Right lobe of liver (tissue), 4 donors: ENCODE measurements at regions not wholly inside any gene's neighbourhood (a gene's known extent, or its start where the extent isn't known, plus 50 kb on each side); places are given as distances from the start of the nearest gene placed in this dataset.

ENCODE experiments used
- CTCF ChIP-seq, 4 donors: fragments of 200-600 bp in 3 of 4; fragments of 450-650 bp in 1 of 4; IDR thresholded peaks; one replicate each; pipeline versions ENCODE4 v1.5.1 to v1.8.0; 2016 to 2022; ENCODE audit warnings: antibody characterized with exemption in 4 of 4, mild to moderate bottlenecking in 2 of 4
- POLR2A ChIP-seq: fragments of 450-650 bp; IDR thresholded peaks from one replicate; pipeline ENCODE4 v1.6.1; 2017; ENCODE audit warnings: antibody characterized with exemption, mild to moderate bottlenecking
- donor health status: DM: no; HTN: no; CAD: no.
- donor health status: DM: no; HTN: no; CAD: no.
- donor health status: DM: no; HTN: yes; CAD: no.

GRCh38 chr12:20197411-20197810 is 170.9 kb upstream of the PDE3A start:
- no peak for TF ChIP-seq CTCF (IDR thresholded peaks at IDR 0.05)
- no peak for TF ChIP-seq POLR2A
